ENCODE measurements at regions not wholly inside any gene's neighbourhood (a gene's known extent, or its start where the extent isn't known, plus 50 kb on each side); places are given as distances from the start of the nearest gene placed in this dataset.

DNA sequence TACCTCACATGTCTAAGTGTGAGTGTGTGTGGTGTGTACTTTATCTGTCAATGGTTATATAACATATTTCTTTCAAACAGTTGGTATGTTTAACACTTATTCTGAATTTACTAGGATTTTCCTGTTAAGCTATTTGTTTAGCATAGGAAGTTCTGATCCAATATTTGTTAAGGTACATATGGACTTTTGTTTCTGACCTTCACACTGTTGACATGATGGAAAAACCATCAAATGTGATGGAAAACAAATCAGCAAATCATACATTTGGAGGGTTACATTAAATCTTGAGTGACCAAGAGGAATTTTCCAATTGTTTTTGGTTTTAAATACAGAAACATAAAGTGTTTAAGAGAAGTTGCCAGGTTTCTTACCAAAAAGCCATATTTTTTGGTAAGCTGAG, 638.9 kb downstream of the STK39 start:
- no peak for DNase-seq (ENCODE audit: extremely low spot score)
- ChIA-PET POLR2A (no interaction called here), CTCF (no interaction called here)
- no peak for TF ChIP-seq PKNOX1 (IDR thresholded peaks at IDR 0.05)
- TF ChIP-seq SP1 (IDR thresholded peaks at IDR 0.05): no peak
- TF ChIP-seq TARDBP (IDR thresholded peaks at IDR 0.05): no peak
- TF ChIP-seq SUZ12 (IDR thresholded peaks at IDR 0.05): no peak
- no peak for TF ChIP-seq FOXA1 (IDR thresholded peaks at IDR 0.05)
- no peak for TF ChIP-seq LEF1 (IDR thresholded peaks at IDR 0.05; ENCODE audit: borderline replicate concordance)
- no peak for TF ChIP-seq ARNT (IDR thresholded peaks at IDR 0.05)
- no peak for TF ChIP-seq ELF4 (IDR thresholded peaks at IDR 0.05)
- TF ChIP-seq HDGF (IDR thresholded peaks at IDR 0.05; ENCODE audit: borderline replicate concordance): no peak
- no peak for TF ChIP-seq BHLHE40 (IDR thresholded peaks at IDR 0.05; ENCODE audit: borderline replicate concordance)

DNA sequence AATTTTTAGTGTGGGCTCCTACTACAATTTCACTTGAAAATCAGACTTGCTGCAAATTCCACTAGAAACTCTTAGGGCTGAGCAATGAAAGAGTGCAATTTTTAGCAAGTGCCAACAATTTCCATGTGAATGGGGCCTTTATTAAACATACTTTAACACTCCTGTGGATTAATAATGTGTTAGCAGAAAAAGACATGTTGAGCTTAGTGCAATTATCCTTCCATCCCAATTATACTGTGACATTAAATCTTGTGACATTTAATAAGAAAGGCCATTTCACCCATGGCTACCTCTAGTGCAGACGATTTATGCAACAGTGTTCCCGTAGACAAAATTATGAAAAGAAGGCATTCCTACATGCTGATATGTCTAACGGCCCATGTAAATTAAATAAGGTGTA, 639.7 kb downstream of the STK39 start:
- POLR2A ChIA-PET: no interaction called here
- DNase-seq (ENCODE audit: extremely low spot score): no peak
- CTCF ChIA-PET: no interaction called here
- TF ChIP-seq FOXK2 (IDR thresholded peaks at IDR 0.05) (no peak), FOXA1 (IDR thresholded peaks at IDR 0.05) (no peak), HDGF (IDR thresholded peaks at IDR 0.05; ENCODE audit: borderline replicate concordance) (no peak), FOXM1 (IDR thresholded peaks at IDR 0.05; ENCODE audit: borderline replicate concordance) (no peak), L3MBTL2 (conservative IDR thresholded peaks at IDR 0.05) (no peak), ARNT (IDR thresholded peaks at IDR 0.05) (no peak), NFRKB (IDR thresholded peaks at IDR 0.05) (no peak), PKNOX1 (IDR thresholded peaks at IDR 0.05) (no peak), ELF4 (IDR thresholded peaks at IDR 0.05) (no peak), TARDBP (IDR thresholded peaks at IDR 0.05) (no peak), CTBP1 (IDR thresholded peaks at IDR 0.05; ENCODE audit: borderline replicate concordance) (no peak)

DNA sequence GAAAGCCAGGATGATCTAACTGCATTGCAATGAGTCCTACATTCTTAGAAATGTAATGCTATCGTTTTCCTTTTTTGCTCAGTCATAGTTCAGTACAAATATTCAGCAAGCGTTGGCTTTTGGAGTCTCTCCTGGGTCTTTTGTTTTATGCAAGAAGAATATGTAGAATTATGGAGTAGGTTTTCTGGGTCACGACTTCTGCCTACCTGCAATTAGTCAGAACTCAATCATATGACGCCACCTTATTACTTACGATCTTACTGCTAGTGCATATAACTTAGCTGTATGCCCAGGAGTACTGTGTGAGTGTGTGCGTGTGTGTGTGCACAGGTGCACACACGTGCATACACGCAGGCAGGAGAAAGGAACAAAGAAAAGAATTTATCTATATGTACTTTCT, 640.2 kb downstream of the STK39 start:
- TF ChIP-seq ZNF384 (IDR thresholded peaks at IDR 0.05): no peak
- no peak for TF ChIP-seq TARDBP (IDR thresholded peaks at IDR 0.05)
- TF ChIP-seq FOXM1 (IDR thresholded peaks at IDR 0.05; ENCODE audit: borderline replicate concordance): no peak
- no peak for TF ChIP-seq FOXK2 (IDR thresholded peaks at IDR 0.05)
- TF ChIP-seq LEF1 (IDR thresholded peaks at IDR 0.05; ENCODE audit: borderline replicate concordance): no peak
- TF ChIP-seq NFRKB (IDR thresholded peaks at IDR 0.05): no peak
- TF ChIP-seq SP1 (IDR thresholded peaks at IDR 0.05): no peak
- no peak for TF ChIP-seq PKNOX1 (IDR thresholded peaks at IDR 0.05)
- TF ChIP-seq BHLHE40 (IDR thresholded peaks at IDR 0.05; ENCODE audit: borderline replicate concordance): no peak
- TF ChIP-seq FOXA1 (IDR thresholded peaks at IDR 0.05): no peak
- no peak for TF ChIP-seq ELF4 (IDR thresholded peaks at IDR 0.05)
- no peak for TF ChIP-seq CTBP1 (IDR thresholded peaks at IDR 0.05; ENCODE audit: borderline replicate concordance)
- POLR2A ChIA-PET: no interaction called here
- CTCF ChIA-PET: no interaction called here
- DNase-seq (ENCODE audit: extremely low spot score): no peak

DNA sequence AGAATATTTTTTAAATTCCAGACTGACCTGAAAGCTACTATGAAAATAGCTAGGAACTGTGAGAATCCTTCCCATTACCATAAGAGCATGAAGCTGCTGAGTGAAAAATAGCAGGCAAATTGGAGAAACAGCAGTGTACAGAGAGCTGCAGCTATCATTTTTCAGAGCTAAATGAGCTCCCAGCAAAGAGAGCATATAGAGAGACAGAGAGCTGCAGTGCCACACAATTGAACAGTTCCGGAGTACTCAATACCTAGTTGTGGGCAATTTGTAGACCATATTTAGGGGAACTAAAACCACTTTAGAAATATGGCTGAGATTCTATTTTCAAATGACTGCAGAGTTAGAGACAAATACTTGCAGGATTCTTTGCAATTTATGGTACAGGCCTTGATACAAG, 645.3 kb downstream of the STK39 start:
- DNase-seq (ENCODE audit: extremely low spot score): no peak
- TF ChIP-seq ELF4 (IDR thresholded peaks at IDR 0.05) (no peak), SUZ12 (IDR thresholded peaks at IDR 0.05) (no peak), L3MBTL2 (conservative IDR thresholded peaks at IDR 0.05) (no peak), FOXK2 (IDR thresholded peaks at IDR 0.05) (no peak), FOXM1 (IDR thresholded peaks at IDR 0.05; ENCODE audit: borderline replicate concordance) (no peak), CTBP1 (IDR thresholded peaks at IDR 0.05; ENCODE audit: borderline replicate concordance) (no peak), LEF1 (IDR thresholded peaks at IDR 0.05; ENCODE audit: borderline replicate concordance) (no peak), ARNT (IDR thresholded peaks at IDR 0.05) (no peak), ZNF384 (IDR thresholded peaks at IDR 0.05) (no peak)
- ChIA-PET CTCF (no interaction called here), POLR2A (no interaction called here)

- ChIA-PET CTCF (no interaction called here), POLR2A (no interaction called here)
- TF ChIP-seq SP1 (IDR thresholded peaks at IDR 0.05) (no peak), NFRKB (IDR thresholded peaks at IDR 0.05) (no peak), FOXA1 (IDR thresholded peaks at IDR 0.05) (no peak)
- DNase-seq (ENCODE audit: extremely low spot score): no peak
These were observed 648.2 kb downstream of the STK39 start for GRCh38 chr2:167599219-167599618.

DNA sequence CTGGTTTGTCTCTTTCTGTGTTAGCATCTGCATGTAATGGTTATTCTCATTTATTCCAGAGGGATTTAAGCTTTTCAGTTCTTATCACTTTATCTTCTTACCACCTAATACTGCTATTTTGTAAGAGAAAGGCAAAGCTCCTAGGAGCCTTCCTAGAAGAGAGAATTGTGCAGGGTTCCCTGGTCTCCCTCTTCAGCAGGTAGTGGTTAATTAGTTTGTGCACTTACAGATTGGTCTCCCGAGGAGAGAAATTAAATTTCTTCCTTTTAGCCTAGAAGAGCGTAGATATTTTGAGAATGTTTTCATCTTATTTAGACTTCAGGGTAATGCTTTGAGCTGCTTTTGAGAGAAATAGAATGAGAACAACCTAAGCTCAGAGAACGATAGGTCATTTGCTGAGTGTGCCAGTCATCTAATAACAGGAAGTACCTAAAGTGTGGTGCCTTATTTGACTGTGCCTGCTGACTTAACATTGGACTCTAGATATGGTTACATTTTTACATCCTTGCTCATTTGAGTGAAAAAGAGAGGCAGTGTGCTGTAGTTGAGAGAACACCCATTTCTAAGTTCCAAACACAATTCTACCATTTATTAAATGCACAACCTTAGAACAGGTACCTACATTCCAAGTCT, 651.4 kb downstream of the STK39 start:
- no peak for DNase-seq (ENCODE audit: extremely low spot score)

More for the DNA sequence above, 651.4 kb downstream of the STK39 start:
- POLR2A ChIA-PET: no interaction called here
- no peak for TF ChIP-seq L3MBTL2 (conservative IDR thresholded peaks at IDR 0.05)
- TF ChIP-seq FOXM1 (IDR thresholded peaks at IDR 0.05; ENCODE audit: borderline replicate concordance): no peak
- no peak for TF ChIP-seq HDGF (IDR thresholded peaks at IDR 0.05; ENCODE audit: borderline replicate concordance)
- no peak for TF ChIP-seq BHLHE40 (IDR thresholded peaks at IDR 0.05; ENCODE audit: borderline replicate concordance)
- TF ChIP-seq PKNOX1 (IDR thresholded peaks at IDR 0.05): no peak
- TF ChIP-seq FOXK2 (IDR thresholded peaks at IDR 0.05): no peak
- no peak for TF ChIP-seq FOXA1 (IDR thresholded peaks at IDR 0.05)
- TF ChIP-seq CTBP1 (IDR thresholded peaks at IDR 0.05; ENCODE audit: borderline replicate concordance): no peak
- TF ChIP-seq ZNF384 (IDR thresholded peaks at IDR 0.05): no peak
- TF ChIP-seq LEF1 (IDR thresholded peaks at IDR 0.05; ENCODE audit: borderline replicate concordance): no peak
- CTCF ChIA-PET: interaction anchor here (0.6 kb wide), 1 partner anchor 699 kb away, joined by 9 read pairs; no protein-coding TSS in a partner anchor
